Prostate gland (tissue), 2 donors: ENCODE measurements at regions not wholly inside any gene's neighbourhood (a gene's known extent, or its start where the extent isn't known, plus 50 kb on each side); places are given as distances from the start of the nearest gene placed in this dataset.

ENCODE experiments used
- DNase-seq: peaks from one replicate; pipeline ENCODE4 v3.0.0-alpha.2; 2019; ENCODE audit warnings: low spot score
- H3K27ac ChIP-seq, 2 donors: fragments of 200-600 bp; sonication (generic); 2 replicates each; pipeline ENCODE4 v1.5.1; 2017 to 2019
- H3K27me3 ChIP-seq: fragments of 200-600 bp; sonication (generic); replicated peaks from 2 replicates; pipeline ENCODE4 v1.5.1; 2019; ENCODE audit not compliant: insufficient read depth
- H3K36me3 ChIP-seq, 2 donors: fragments of 200-600 bp; sonication (generic); 1 replicate in 1 of 2; 2 replicates in 1 of 2; pipeline versions ENCODE4 v1.5.1 to v1.8.1; 2017 to 2019
- H3K4me1 ChIP-seq: fragments of 200-600 bp; sonication (generic); replicated peaks from 2 replicates; pipeline ENCODE4 v1.5.1; 2019
- H3K4me3 ChIP-seq, 2 donors: fragments of 200-600 bp; sonication (generic); 2 replicates each; pipeline ENCODE4 v1.5.1; 2017 to 2019
- H3K9me3 ChIP-seq: fragments of 200-600 bp; sonication (generic); 2 replicates; pipeline ENCODE4 v1.5.1; 2017
- POLR2A ChIP-seq: fragments of 450-650 bp; IDR thresholded peaks from one replicate; pipeline ENCODE4 v1.6.1; 2016; ENCODE audit warnings: antibody characterized with exemption, mild to moderate bottlenecking
- POLR2AphosphoS5 ChIP-seq: sonication (generic); formaldehyde crosslinking; IDR thresholded peaks from one replicate; pipeline ENCODE4 v1.6.1; 2017; ENCODE audit warnings: antibody characterized with exemption
- WGBS: methylation state at CpG from one replicate; pipeline ENCODE4 v1.1.5; 2018; 5-methylcytosine and 5-hydroxymethylcytosine counted together
- intact Hi-C: fragments of 100-400 bp; cut with DNase I; formaldehyde crosslinking; loops from one replicate; pipeline ENCODE4 v1.14.2; 2022
- TF ChIP-seq, protein P1 (sequence below), 4 experiments: fragments of 200-600 bp in 2 of 4; fragments of 450-650 bp in 2 of 4; sonication (generic) in 2 of 4; IDR thresholded peaks; 1 replicate in 3 of 4; 2 replicates in 1 of 4; pipeline ENCODE4 v1.5.1; 2016 to 2019; ENCODE audit warnings: antibody characterized with exemption in 4 of 4, mild to moderate bottlenecking in 2 of 4, moderate library complexity in 2 of 4

DNA sequence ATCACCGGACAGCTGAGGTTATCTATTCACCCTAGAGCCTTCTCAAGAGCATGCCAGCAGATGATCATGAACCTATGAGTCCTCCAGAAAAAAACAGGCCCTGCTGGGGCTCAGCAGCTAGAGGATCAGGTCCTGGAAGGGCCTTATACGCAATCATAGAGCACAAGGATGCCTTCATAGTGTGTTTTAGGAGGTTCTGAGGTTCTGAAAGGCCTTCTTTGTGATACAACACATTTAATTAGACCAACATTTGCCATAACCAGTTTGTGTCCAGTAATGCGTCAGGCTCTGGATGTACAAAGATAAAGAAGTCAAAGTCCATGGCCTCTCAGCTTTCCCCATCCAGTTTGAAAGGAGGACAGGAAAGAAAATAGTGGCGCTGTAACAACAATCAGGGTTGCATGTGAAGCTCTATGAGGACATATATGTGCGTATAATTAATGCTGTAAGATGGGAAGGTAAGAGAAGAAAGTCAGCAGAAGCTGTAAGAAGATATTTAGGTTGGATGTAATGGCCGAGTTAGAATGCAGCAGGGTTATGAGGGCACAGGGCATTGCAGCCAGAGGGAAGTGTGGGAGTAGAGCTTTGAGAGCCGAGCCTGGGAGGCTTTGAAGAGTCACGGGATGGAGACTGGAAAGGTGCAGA, 302.6 kb upstream of the TBL1XR1 start:
- WGBS, result 94% methylated on average over 8 of the region's 8 CpGs
- TF ChIP-seq POLR2AphosphoS5, result no peak
- TF ChIP-seq, protein P1, sequence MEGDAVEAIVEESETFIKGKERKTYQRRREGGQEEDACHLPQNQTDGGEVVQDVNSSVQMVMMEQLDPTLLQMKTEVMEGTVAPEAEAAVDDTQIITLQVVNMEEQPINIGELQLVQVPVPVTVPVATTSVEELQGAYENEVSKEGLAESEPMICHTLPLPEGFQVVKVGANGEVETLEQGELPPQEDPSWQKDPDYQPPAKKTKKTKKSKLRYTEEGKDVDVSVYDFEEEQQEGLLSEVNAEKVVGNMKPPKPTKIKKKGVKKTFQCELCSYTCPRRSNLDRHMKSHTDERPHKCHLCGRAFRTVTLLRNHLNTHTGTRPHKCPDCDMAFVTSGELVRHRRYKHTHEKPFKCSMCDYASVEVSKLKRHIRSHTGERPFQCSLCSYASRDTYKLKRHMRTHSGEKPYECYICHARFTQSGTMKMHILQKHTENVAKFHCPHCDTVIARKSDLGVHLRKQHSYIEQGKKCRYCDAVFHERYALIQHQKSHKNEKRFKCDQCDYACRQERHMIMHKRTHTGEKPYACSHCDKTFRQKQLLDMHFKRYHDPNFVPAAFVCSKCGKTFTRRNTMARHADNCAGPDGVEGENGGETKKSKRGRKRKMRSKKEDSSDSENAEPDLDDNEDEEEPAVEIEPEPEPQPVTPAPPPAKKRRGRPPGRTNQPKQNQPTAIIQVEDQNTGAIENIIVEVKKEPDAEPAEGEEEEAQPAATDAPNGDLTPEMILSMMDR (IDR thresholded peaks at IDR 0.05), result no peak
- no peak for TF ChIP-seq POLR2A
- H3K4me1 ChIP-seq, result no peaks in the 10 kb centered on the region
- no peaks in the 10 kb centered on the region for H3K9me3 ChIP-seq
- H3K4me3 ChIP-seq, result no peak overlapping the region
- DNase-seq, result no peak
- no peak overlapping the region for H3K27ac ChIP-seq
- H3K36me3 ChIP-seq, result no peaks in the 10 kb centered on the region
- no peaks in the 10 kb centered on the region for H3K27me3 ChIP-seq
- intact Hi-C loops, result no loop called here

DNA sequence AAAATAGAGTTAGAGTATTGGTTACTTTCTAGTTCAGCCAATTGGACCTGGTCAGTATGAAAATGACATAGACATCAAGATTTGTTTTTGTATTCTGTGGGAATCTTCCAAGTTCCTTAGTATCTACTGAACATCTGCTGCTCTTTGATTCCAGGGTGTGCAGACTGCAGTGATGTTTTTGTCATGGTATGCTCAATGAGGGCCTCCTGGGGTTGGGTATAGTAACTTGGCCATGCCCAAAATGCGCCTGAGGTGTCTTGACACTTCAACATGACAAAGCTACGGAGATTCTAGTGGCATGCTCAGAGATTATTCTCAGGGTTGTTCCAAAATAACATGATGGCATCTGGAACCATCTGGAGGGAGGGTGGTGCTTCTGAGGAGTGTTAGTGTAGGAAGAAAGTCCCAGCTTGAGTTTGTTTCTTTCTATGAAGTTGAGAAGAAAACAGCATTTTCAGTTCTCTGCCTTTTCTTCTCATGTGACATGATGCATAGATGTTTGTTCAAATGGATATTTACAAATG, 313.5 kb upstream of the TBL1XR1 start:
- intact Hi-C loops, result no loop called here
- no peak overlapping the region for H3K27ac ChIP-seq
- H3K4me3 ChIP-seq, result no peak overlapping the region
- H3K4me1 ChIP-seq, result no peaks in the 10 kb centered on the region
- no peaks in the 10 kb centered on the region for H3K27me3 ChIP-seq
- H3K9me3 ChIP-seq, result no peaks in the 10 kb centered on the region
- no peaks in the 10 kb centered on the region for H3K36me3 ChIP-seq
- no peak for TF ChIP-seq POLR2A
- TF ChIP-seq, protein P1 (IDR thresholded peaks at IDR 0.05), result no peak
- TF ChIP-seq POLR2AphosphoS5, result no peak
- 77% methylated on average over 2 of the region's 2 CpGs for WGBS
- DNase-seq, result no peak

DNA sequence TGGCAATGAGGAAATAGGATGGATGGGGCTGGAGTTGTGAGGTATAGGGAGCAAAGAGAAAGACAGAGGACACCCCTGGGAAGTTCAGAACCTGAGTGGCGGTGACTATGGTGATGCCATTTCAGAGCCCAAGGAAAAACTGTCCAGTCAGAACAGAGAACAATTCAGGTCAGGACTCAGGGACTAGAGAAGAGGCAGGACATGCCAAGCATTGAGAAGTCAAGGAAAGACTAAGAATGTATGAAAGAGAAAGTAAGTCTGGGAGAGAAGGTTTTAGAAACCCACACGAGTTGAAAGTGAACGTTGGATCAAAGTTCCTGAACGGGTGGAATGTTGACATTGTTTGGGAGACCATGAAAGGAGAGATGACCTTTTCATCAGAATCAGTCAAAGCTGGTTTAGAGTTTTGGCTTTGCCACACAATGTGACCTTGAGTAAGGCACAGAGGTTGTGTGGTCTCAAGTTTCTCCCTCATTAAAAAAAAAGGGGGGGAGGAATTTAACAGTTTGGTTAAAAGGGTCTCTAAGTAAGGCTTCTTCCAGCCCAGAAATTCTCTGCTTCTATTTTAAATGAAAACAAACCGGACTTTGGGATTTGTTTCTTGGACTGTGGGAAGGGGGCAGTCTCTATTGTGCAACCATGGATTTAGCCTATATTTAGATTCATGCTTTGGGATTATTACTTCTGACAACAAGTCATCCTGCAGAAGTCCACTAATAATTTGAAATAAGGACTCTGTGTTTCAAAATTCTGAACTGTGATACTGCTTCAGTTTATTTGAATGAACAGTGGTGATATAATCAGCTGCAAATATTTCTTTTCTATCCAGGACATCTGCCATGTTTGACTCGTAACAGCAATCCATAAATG, 315.9 kb upstream of the TBL1XR1 start:
- intact Hi-C loops, result no loop called here
- DNase-seq, result no peak
- 63% methylated on average over 6 of the region's 6 CpGs for WGBS
- no peaks in the 10 kb centered on the region for H3K27me3 ChIP-seq
- H3K4me3 ChIP-seq, result no peak overlapping the region
- peaks cover 4% of the 10 kb centered on the region for H3K4me1 ChIP-seq
- no peak for TF ChIP-seq POLR2A
- no peak for TF ChIP-seq POLR2AphosphoS5
- TF ChIP-seq, protein P1 (IDR thresholded peaks at IDR 0.05), result no peak
- H3K36me3 ChIP-seq, result no peaks in the 10 kb centered on the region
- H3K27ac ChIP-seq, result no peak overlapping the region
- no peaks in the 10 kb centered on the region for H3K9me3 ChIP-seq

DNA sequence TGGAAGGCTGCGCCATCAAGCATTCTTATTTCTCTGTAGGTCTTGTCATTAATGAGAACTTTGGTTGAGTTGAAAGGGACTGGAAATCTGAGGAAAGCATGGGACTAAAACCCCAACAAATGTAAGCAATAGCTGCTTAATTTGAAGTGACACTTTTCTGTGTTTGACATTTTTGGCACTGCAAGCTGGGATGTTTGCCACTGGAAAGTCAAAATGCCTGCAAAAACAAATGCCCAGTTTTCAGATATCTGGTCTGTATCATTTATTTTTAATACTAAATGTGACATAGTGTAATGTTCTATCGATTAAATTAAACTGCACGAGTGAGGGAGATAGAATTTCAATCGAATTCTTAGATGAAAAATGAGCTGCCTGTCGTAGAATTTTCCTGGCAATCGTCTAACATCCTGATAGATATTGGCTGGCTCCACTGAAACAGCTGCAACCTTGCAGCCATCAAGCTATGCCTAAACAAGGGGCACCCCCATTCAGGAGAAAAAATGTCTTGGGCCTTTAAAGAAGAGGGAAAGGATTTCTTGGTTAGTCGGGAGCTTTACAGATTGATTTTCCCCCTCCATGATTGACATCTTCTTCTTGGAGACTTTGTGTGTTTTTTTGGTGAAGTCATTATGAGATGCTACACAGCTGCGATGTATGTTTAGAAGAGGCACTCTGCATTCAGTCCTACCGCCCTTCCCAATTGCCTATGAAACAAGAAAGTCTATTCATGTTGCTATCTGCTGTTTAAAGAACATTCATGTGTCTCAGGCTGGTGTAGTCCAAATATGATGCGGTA, 316.7 kb upstream of the TBL1XR1 start:
- intact Hi-C loops, result no loop called here
- no peak overlapping the region for H3K4me3 ChIP-seq
- WGBS, result 46% methylated on average over 10 of the region's 10 CpGs
- no peaks in the 10 kb centered on the region for H3K36me3 ChIP-seq
- DNase-seq, result no peak
- H3K9me3 ChIP-seq, result no peaks in the 10 kb centered on the region
- peaks cover 4% of the 10 kb centered on the region for H3K4me1 ChIP-seq
- H3K27me3 ChIP-seq, result no peaks in the 10 kb centered on the region
- no peak overlapping the region for H3K27ac ChIP-seq
- TF ChIP-seq POLR2A (no peak), POLR2AphosphoS5 (no peak)
- TF ChIP-seq, protein P1 (IDR thresholded peaks at IDR 0.05), result no peak
